ENCODE measurements at regions not wholly inside any gene's neighbourhood (a gene's known extent, or its start where the extent isn't known, plus 50 kb on each side); places are given as distances from the start of the nearest gene placed in this dataset.
A peak's percentile ranks its signal among the peaks of the same experiment; 100 is the strongest.

DNA sequence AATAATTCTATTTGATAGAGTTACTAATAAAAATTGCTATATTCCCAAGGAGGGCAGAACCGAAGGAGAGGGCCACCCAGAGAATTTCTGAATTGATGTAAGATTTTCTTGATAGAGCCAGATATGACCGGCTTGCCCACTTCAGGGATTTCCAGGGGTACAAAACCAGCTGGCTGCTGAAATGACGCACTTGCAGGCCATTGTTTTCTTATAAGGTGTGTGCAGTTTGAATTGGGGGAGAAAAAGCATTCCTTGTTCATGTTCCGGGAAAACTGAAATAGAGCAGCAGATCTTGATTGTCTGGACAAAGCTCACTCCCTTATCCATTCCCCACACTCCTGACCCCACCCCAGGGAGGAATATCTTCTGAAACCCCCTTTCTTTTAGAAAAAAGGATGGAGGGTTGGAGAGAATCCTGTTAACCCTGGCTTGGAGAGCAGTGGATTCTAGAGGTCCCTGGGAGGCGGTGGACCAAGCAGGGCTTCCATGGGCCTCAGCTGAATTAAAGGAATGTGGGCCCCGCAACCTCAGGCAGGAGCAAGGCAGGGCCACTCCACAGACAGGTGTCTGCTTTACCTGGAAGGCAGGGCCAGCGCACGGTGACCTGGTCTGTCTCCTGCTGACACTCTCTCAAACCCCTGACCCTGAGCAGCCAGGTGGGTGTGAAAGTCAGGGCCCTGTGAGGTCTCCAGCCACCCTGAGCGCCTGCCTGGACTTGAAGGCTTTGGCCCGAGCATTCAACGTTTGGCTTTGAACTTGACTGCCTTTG is 96.4 kb downstream of the TMEM170B start:
- ATAC-seq = no peak
- Mint-ChIP-seq H3K4me3 (no peak overlapping the region), H3K4me1 (no peaks in the 10 kb centered on the region), H3K27ac (no peak overlapping the region), H3K27me3 (peaks cover 7% of the 10 kb centered on the region), H3K9me3 (no peaks in the 10 kb centered on the region)
- no peak for DNase-seq

DNA sequence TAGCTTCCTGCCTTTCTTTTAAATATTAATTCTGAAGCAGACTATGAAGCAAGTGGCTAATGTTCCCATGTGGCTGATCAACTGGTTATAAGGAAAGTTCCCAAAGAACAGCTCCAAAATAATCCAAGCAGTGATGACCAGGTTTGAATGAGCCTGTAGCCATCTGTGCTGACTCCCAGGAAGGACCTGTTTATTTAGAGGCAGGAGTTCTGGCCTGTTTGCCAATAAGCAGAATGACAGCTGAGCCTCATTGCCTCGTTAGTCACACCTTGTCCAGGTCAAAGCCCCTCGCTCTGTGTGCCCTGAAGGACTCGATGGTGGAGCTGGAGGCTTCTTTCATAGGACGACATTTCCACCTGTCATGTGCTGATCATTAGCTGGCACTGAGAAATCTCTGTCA is 97.4 kb downstream of the TMEM170B start:
- ATAC-seq = no peak
- Mint-ChIP-seq H3K4me3 (no peak overlapping the region), H3K27ac (no peak overlapping the region), H3K27me3 (peaks cover 7% of the 10 kb centered on the region), H3K4me1 (no peaks in the 10 kb centered on the region), H3K9me3 (no peaks in the 10 kb centered on the region)
- DNase-seq = no peak

DNA sequence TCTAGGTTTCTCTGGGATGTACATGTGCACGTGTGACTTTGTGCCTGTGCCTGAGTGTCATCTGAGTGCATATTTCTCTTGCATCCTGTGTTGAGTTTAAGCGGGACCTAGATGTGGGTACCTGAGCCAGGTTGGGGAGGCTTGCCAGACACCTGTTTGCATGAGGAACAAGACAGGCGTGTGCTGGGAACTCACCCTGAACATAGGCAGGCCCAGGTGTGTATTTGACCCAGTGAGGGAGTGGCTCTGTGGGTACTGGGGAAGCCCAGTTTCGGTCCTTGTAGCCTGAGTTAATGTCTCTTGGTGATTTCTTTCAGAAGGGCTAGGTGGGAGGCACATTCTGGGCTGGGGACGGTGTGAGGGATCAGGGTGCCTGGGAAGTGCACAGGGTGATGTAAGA is 98.6 kb downstream of the TMEM170B start:
- Mint-ChIP-seq H3K4me3 (no peak overlapping the region), H3K27me3 (no peaks in the 10 kb centered on the region), H3K27ac (no peak overlapping the region), H3K9me3 (no peaks in the 10 kb centered on the region), H3K4me1 (no peaks in the 10 kb centered on the region)
- DNase-seq (no peak), ATAC-seq (no peak)

DNA sequence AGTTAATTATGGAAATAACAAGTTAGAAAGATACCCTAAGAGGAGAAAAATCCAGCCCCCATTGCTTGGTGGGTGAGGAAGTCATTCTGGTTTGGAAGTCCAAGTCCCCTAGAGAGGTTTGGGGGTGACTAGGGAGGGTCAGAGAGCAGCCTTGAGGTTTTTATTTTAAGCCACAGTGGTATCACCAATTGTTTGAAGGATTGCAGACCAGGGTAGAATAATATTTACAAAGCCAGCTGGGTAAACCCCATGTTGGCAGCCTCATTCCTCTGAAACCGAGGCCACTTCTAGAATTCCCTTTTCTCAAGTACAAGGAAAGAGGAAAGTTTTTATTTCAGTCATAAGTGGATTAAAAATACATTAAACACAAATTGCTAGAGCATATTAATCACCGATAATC is 99.7 kb downstream of the TMEM170B start:
- H3K4me3 Mint-ChIP-seq = no peak overlapping the region
- DNase-seq (no peak), ATAC-seq (no peak)
- no peak overlapping the region for H3K27ac Mint-ChIP-seq
- no peaks in the 10 kb centered on the region for H3K4me1 Mint-ChIP-seq
- H3K27me3 Mint-ChIP-seq = no peaks in the 10 kb centered on the region
- no peaks in the 10 kb centered on the region for H3K9me3 Mint-ChIP-seq

DNA sequence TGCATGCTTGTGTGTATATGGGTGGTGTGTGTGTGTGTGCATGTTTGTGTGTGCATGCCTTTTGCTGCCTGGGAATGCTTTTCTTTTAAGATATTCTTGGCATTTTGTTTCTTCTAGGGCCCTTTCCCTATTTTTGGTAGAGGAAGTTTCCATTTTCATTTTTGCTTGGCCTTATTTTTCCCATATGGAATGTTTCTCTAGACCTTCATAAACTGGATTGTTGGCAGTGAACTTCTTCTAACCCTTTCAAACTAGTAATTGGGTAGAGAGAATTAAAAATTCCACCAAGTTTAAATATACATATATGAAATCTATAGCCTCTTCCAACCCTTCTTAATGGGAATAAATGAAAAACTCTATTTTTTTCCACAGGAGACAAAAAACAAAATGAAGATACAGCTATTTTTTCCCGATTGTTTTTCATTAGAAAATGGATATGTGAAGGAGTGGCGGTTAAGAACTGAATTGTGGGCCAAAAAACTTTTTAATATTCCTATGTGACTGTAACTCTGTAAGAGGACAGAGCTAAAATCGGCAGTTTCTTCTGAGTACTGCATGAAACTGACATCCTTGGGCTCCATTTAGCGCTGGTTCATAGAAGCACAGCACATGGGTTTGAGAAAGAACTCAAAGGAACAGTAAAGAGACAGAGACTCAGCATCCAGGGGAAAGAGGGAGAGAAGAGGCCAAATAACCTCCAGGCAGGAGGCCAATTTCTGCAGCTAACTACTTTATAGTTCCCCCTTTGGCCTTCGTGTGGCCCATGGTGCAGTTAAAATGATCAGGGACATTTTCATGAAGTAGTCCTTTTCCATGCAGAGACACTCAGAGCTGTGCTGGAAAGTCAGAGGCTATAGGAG is 102.1 kb downstream of the TMEM170B start:
- ATAC-seq (no peak), DNase-seq (no peak)
- Mint-ChIP-seq H3K4me3 (no peak overlapping the region), H3K9me3 (no peaks in the 10 kb centered on the region), H3K4me1 (no peaks in the 10 kb centered on the region), H3K27ac (no peak overlapping the region), H3K27me3 (no peaks in the 10 kb centered on the region)

DNA sequence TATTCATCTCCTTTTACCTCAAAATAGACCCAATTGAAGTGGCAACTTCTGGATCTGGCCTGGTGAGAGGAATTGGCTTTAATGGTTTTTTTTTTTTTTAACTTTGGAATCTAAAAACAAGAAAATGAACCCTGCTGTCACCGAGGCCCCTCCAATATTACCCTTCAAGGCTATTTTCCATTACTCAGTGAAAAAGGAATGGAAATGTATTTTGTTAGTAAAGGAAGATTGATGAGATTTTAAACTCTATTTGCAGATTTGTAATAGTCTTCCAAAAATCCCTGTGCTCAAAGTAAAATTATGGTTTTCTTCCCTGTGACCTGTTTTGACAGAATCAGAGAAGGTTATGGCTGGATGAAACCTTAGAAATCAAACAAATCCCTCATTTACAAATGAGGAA is 102.9 kb downstream of the TMEM170B start:
- DNase-seq (no peak), ATAC-seq (no peak)
- Mint-ChIP-seq H3K4me1 (no peaks in the 10 kb centered on the region), H3K9me3 (no peaks in the 10 kb centered on the region), H3K4me3 (no peak overlapping the region), H3K27me3 (no peaks in the 10 kb centered on the region), H3K27ac (no peak overlapping the region)

DNA sequence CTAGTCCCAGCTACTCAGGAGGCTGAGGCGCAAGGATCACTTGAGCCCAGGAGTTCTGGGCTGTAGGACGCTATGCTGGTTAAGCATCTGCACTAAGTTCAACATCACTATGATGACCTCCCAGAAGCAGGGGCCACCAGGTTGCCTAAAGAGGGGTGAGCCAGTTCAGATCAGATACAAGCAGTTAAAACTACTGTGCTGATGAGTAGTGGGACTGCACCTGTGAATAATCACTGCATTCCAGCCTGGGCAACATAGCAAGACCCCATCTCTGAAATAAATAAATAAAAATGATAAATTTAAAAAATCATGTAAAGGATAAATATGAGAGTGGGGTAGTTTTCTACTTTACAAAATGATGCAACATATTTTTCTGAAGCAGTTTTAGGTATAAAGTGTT is 106.5 kb downstream of the TMEM170B start:
- Mint-ChIP-seq H3K9me3 (no peaks in the 10 kb centered on the region), H3K4me3 (no peak overlapping the region), H3K27me3 (no peaks in the 10 kb centered on the region), H3K4me1 (no peaks in the 10 kb centered on the region), H3K27ac (no peak overlapping the region)
- DNase-seq (no peak), ATAC-seq (no peak)

DNA sequence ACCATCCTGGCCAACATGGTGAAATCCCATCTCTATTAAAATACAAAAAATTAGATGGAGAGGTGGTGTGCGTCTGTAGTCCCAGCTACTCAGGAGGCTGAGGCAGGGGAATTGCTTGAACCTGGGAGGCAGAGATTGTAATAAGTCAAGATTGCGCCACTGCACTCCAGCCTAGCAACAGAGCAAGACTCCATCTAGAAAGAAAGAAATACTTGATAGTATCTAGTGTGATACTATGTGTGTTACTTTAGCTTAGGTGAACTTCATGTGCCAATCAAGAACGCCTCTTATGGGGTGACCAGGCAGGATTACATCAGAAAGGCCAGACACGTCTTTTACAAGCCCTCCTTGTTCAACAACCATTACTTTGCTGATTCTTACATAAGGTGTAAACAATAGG is 107.1 kb downstream of the TMEM170B start:
- Mint-ChIP-seq H3K9me3 (no peaks in the 10 kb centered on the region), H3K27me3 (no peaks in the 10 kb centered on the region), H3K4me1 (no peaks in the 10 kb centered on the region), H3K27ac (no peak overlapping the region), H3K4me3 (no peak overlapping the region)
- ATAC-seq = no peak
- no peak for DNase-seq

DNA sequence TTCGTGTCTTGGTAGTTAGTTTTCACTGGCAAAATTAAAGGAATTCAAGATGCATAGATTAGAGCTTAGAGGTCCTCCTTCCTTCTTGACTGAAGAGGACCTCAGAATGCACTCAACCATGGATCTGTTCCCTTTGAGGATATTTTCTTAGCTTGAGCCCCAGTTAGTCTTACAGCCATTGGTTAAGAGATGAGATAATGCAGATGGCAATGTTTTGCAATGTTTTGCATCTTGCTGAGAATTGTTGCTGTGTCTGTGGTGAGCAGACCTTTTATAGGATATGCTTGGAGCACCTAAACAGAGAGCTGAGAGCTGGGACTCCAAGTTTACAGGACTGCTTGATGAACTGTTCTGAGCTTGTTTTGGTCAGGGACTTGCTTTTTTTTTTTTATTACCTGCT is 107.5 kb downstream of the TMEM170B start:
- no peak for DNase-seq
- Mint-ChIP-seq H3K4me3 (no peak overlapping the region), H3K4me1 (no peaks in the 10 kb centered on the region), H3K27ac (no peak overlapping the region), H3K9me3 (no peaks in the 10 kb centered on the region), H3K27me3 (no peaks in the 10 kb centered on the region)
- ATAC-seq = no peak

DNA sequence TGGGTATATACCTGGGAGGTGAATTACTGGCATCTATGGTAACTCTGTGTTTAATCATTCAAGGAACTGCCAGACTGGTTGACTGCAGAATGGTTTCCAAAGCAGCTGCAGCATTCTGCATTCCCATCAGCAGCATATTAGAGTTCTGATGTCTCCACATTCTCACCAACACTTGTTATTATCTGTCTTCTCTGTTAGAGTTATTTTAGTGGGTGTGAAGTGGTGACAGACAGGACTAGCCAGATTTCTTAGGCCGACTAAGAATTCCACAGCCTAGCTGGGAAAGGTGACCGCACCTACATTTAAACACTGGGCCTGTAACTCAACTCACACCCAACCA is 110.9 kb downstream of the TMEM170B start:
- Mint-ChIP-seq H3K27ac (no peak overlapping the region), H3K27me3 (no peaks in the 10 kb centered on the region), H3K9me3 (no peaks in the 10 kb centered on the region), H3K4me1 (peaks cover 6% of the 10 kb centered on the region), H3K4me3 (no peak overlapping the region)
- DNase-seq (no peak), ATAC-seq (no peak)

DNA sequence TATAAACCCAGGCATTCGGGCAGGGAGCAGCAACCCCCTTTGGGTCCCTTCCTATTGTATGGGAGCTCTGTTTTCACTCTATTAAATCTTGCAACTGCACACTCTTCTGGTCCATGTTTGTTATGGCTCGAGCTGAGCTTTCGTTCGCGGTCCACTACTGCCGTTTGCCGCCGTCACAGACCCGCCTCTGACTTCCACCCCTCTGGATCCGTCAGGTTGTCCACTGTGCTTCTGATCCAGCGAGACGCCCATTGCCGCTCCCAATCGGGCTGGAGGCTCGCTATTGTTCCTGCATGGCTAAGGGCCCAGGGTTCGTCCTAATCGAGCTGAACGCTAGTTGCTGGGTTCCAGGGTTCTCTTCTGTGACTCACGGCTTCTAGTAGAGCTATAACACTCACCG is 111.3 kb downstream of the TMEM170B start:
- Mint-ChIP-seq H3K9me3 (no peaks in the 10 kb centered on the region), H3K27me3 (no peaks in the 10 kb centered on the region)
- no peak for ATAC-seq

DNA sequence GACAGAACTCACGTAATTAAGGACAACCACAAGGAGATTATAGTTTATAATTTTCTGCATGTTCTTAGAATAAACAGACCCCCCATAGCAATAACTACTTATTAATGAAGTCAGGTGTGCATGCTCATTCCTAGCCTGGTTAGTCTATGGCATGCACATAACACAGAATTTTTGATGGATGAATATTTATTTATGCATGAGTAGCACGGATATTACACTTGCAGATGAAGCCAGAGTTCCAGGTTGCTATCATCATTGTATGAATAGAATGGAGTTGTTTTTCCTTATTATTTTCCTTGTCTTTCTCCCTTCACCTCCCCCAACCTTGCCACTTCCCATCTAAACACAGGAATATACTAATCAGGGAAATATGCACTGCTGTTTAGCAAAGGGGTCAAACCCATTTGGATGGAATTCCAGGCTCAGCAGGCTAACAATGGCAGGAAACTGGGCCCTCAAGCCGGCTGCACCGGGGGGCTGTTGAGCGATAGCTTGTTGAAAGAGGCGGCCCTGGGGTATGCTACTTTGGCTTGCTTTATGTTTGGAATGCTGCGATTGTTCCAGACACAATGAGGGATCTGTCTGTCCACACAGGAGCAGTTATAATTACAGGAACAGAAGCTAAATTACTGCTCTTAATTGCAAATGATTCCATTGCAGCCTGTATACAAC is 112.6 kb downstream of the TMEM170B start:
- peaks cover 22% of the 10 kb centered on the region for H3K4me1 Mint-ChIP-seq
- ATAC-seq (no peak), DNase-seq (no peak)
- no peak overlapping the region for H3K27ac Mint-ChIP-seq
- H3K4me3 Mint-ChIP-seq = no peak overlapping the region
- no peaks in the 10 kb centered on the region for H3K27me3 Mint-ChIP-seq
- H3K9me3 Mint-ChIP-seq = no peaks in the 10 kb centered on the region

More for the DNA sequence above, 111.3 kb downstream of the TMEM170B start:
- Mint-ChIP-seq H3K27ac (no peak overlapping the region), H3K4me1 (peaks cover 11% of the 10 kb centered on the region), H3K4me3 (no peak overlapping the region)
- DNase-seq = no peak

DNA sequence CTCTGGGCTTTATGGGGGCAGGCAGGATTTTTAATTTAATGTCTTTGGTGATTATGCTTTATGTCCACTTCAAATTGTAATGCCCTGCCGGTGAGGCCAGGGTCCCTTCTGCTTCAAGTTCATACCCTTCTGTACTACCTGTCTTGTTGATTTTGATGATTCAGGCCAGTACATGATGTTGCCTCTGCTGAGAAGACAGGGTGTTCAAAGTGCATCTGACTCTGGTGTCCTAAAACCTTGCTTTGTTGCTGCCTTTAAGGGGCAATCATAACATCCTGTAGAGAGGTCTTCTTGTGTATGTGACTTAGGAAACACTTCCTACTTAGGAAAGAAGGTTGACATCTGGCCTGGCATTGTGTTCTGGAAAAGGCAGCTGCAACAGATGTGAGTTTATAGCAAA is 113.2 kb downstream of the TMEM170B start:
- Mint-ChIP-seq H3K4me3 (no peak overlapping the region), H3K27me3 (no peaks in the 10 kb centered on the region), H3K4me1 (peaks cover 24% of the 10 kb centered on the region), H3K27ac (no peak overlapping the region), H3K9me3 (no peaks in the 10 kb centered on the region)
- DNase-seq = no peak
- ATAC-seq = no peak

DNA sequence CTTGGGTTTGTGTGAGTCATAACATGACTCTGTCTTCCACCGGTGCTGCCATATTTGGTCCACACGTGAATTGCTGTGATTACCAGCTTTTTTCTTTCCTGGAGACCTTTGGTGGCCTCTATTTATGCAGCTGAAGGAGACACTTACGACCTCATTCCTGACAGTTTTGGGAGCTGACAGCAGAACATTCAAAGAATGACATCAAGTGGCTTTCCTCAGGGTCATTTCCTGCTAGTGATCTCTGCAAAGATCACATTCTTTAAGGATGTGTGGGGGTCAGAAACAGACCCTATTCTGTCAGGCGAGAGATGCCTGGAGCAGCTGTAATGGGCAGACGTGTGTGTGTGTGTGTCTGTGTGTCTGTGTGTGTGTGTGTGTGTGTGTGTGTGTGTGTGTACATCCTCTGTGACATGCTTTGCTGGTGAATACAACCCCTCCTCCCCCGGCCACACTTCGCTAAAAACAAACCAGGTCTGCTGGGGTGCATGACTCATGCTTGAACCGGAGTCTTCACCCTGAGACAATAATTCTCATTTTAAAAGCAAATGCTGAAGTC is 115.6 kb downstream of the TMEM170B start:
- Mint-ChIP-seq H3K4me1 (peaks cover 28% of the 10 kb centered on the region), H3K4me3 (no peak overlapping the region), H3K27ac (no peak overlapping the region), H3K27me3 (peaks cover 8% of the 10 kb centered on the region), H3K9me3 (no peaks in the 10 kb centered on the region)
- ATAC-seq = peak; percentile 83
- peak; percentile 35 to 46 for DNase-seq

DNA sequence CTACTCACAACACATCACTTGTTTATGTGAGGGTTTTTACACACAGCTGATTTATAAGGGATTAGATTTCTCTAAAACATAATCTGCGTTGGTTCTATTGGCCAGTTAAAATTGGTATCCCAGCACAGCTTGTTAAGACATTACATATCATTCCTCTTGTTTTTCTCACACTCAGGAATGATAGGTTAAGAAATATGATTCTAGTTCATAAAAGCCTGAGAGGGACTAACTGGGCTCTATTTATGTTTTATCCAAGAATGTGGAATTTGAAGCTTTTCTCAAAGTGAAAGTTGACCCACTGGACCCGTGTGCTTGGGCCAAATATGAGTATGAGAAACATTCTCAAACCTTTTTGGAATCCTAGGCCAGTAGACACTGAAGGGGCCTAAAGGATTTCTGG is 117.3 kb downstream of the TMEM170B start:
- no peak for ATAC-seq
- Mint-ChIP-seq H3K9me3 (no peaks in the 10 kb centered on the region), H3K4me1 (peaks cover 28% of the 10 kb centered on the region), H3K4me3 (no peak overlapping the region), H3K27me3 (peaks cover 22% of the 10 kb centered on the region), H3K27ac (no peak overlapping the region)
- DNase-seq = no peak

DNA sequence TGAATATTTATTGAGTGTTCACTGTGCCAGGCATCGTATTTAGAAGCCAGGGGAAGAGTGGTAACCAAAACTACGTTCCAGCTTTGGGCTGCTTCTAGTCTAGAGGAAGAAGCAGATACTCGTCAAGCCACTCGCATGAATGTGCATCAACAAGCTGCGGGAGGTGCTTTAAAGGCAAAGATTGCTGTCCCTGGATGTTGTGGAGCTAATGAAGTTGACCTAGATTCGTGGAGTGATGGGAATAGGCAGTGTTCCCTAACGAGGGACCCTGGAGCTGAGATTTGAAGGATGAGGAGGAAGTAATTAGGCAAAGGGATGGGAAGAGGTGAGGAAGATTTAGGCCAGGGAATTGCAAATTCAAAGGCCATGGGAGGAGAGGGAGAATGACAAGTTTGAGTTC is 118.9 kb downstream of the TMEM170B start:
- ATAC-seq (no peak), DNase-seq (no peak)
- Mint-ChIP-seq H3K4me3 (no peak overlapping the region), H3K27me3 (peaks cover 22% of the 10 kb centered on the region), H3K4me1 (peaks cover 28% of the 10 kb centered on the region), H3K27ac (no peak overlapping the region), H3K9me3 (no peaks in the 10 kb centered on the region)

Measured in stimulated activated naive CD8-positive, alpha-beta T cell treated with anti-CD3 and anti-CD28 coated beads, Interleukin-15, amount 100 ng/mL, for 72 hours (primary cell).